Activated CD8-positive, alpha-beta memory T cell treated with anti-CD3 and anti-CD28 coated beads, Interleukin-2, amount 50 U/mL, for 1 hour (primary cell): ENCODE measurements at regions not wholly inside any gene's neighbourhood (a gene's known extent, or its start where the extent isn't known, plus 50 kb on each side); places are given as distances from the start of the nearest gene placed in this dataset.

Experiments
- DNase-seq: peaks from one replicate; pipeline ENCODE4 v3.0.0-alpha.2; 2020; ENCODE audit errors: extremely low read depth

GRCh38 chr11:80441821-80442220, 1001.0 kb upstream of the TENM4 start:
- no peak for DNase-seq

- DNase-seq: no peak
Observed at GRCh38 chr11:80440835-80441234, 1000.0 kb upstream of the TENM4 start.

- DNase-seq: no peak
Observed at GRCh38 chr11:80436547-80436946, 995.7 kb upstream of the TENM4 start.

GRCh38 chr11:80435345-80435744, 994.5 kb upstream of the TENM4 start:
- no peak for DNase-seq

GRCh38 chr11:80432057-80432456, 991.2 kb upstream of the TENM4 start:
- DNase-seq: no peak

GRCh38 chr11:80424012-80424695, 983.3 kb upstream of the TENM4 start:
- no peak for DNase-seq

- DNase-seq: no peak
Observed at GRCh38 chr11:80420374-80420773, 979.5 kb upstream of the TENM4 start.

- DNase-seq: no peak
Observed at GRCh38 chr11:80417681-80418080, 976.9 kb upstream of the TENM4 start.

GRCh38 chr11:80415580-80415979, 974.8 kb upstream of the TENM4 start:
- DNase-seq: no peak

- no peak for DNase-seq
Observed at GRCh38 chr11:80414181-80415165, 973.6 kb upstream of the TENM4 start.

GRCh38 chr11:80412604-80413003, 971.8 kb upstream of the TENM4 start:
- no peak for DNase-seq

GRCh38 chr11:80393210-80393609, 952.4 kb upstream of the TENM4 start:
- no peak for DNase-seq

- no peak for DNase-seq
Observed at GRCh38 chr11:80390505-80390904, 949.7 kb upstream of the TENM4 start.

- DNase-seq: no peak
Observed at GRCh38 chr11:80388536-80388935, 947.7 kb upstream of the TENM4 start.

- no peak for DNase-seq
Observed at GRCh38 chr11:80388130-80388529, 947.3 kb upstream of the TENM4 start.

GRCh38 chr11:80383655-80384054, 942.8 kb upstream of the TENM4 start:
- DNase-seq: no peak

- DNase-seq: no peak
Observed at GRCh38 chr11:80379620-80380278, 938.9 kb upstream of the TENM4 start.

GRCh38 chr11:80371931-80372330, 931.1 kb upstream of the TENM4 start:
- no peak for DNase-seq

- DNase-seq: no peak
Observed at GRCh38 chr11:80365980-80366379, 925.1 kb upstream of the TENM4 start.

- DNase-seq: no peak
Observed at GRCh38 chr11:80365076-80365725, 924.4 kb upstream of the TENM4 start.

GRCh38 chr11:80362563-80363340, 921.9 kb upstream of the TENM4 start:
- DNase-seq: no peak
